Peyer's patch (tissue), 4 donors: ENCODE measurements at regions not wholly inside any gene's neighbourhood (a gene's known extent, or its start where the extent isn't known, plus 50 kb on each side); places are given as distances from the start of the nearest gene placed in this dataset.

Experiments used
- CTCF ChIP-seq, 6 experiments: fragments of 450-650 bp in 4 of 6; fragments of 200-600 bp in 2 of 6; sonication (generic) in 1 of 6; IDR thresholded peaks; one replicate each; pipeline ENCODE4 v1.5.1; 2017 to 2019; ENCODE audit warnings: antibody characterized with exemption in 6 of 6, mild to moderate bottlenecking in 3 of 6, moderate library complexity in 1 of 6
- POLR2A ChIP-seq, 2 donors: fragments of 450-650 bp; IDR thresholded peaks; one replicate each; pipeline ENCODE4 v1.5.1; 2017; ENCODE audit warnings: antibody characterized with exemption in 2 of 2, mild to moderate bottlenecking in 2 of 2, moderate library complexity in 2 of 2

- TF ChIP-seq CTCF (IDR thresholded peaks at IDR 0.05) (no peak), POLR2A (IDR thresholded peaks at IDR 0.05) (no peak)
Measured at GRCh38 chrX:118249146-118249545, 96.8 kb upstream of the WDR44 start.
